GM19238 (cell line): ENCODE measurements at regions not wholly inside any gene's neighbourhood (a gene's known extent, or its start where the extent isn't known, plus 50 kb on each side); places are given as distances from the start of the nearest gene placed in this dataset.
"Not testable (repeated sequence)": the region's sequence is repeated elsewhere in the genome, so short reads cannot be mapped to it uniquely, and the experiment has no call there.

Experiments used
- DNase-seq: peaks from one replicate; pipeline ENCODE4 v3.0.0; 2011; ENCODE audit warnings: low spot score; ENCODE audit not compliant: insufficient read length

DNA sequence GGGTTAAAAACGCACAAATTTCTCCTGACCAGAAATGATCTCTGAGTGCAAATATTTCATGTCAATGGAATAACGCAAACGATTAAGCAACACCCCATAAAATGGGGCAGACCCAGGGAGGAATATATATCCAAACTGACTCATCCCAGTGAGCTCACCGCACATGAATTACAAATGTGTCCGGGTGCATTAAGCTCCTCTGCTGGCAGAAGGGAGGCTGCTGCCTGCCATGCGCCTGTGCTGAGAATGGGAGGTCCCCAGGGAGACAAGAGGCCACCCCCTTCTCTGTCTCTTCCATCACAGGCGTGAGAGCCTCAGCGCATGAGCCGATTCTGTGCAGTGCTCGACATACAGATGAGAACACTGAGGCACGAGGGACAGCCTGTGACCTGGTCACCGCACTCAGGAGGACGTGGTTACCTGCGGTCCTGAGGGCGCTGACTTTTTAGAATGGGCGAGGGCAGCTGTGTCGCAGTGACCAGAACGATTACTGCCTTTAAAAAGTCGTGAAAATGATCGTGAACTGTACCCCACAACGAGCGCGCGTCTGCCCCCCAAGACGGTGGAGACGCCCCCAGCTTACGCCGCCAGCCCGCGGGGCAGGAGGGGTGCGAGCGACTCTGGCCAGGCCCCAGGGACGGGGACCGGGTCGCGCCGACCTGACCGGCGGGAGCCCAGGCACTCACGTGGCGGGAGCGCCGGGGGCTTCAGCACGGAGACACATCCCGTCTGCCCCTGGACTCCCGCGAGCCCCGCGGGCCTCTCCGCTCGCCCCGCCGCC is 188.5 kb downstream of the ADRA2C start:
- peak; percentile 35 for DNase-seq

DNA sequence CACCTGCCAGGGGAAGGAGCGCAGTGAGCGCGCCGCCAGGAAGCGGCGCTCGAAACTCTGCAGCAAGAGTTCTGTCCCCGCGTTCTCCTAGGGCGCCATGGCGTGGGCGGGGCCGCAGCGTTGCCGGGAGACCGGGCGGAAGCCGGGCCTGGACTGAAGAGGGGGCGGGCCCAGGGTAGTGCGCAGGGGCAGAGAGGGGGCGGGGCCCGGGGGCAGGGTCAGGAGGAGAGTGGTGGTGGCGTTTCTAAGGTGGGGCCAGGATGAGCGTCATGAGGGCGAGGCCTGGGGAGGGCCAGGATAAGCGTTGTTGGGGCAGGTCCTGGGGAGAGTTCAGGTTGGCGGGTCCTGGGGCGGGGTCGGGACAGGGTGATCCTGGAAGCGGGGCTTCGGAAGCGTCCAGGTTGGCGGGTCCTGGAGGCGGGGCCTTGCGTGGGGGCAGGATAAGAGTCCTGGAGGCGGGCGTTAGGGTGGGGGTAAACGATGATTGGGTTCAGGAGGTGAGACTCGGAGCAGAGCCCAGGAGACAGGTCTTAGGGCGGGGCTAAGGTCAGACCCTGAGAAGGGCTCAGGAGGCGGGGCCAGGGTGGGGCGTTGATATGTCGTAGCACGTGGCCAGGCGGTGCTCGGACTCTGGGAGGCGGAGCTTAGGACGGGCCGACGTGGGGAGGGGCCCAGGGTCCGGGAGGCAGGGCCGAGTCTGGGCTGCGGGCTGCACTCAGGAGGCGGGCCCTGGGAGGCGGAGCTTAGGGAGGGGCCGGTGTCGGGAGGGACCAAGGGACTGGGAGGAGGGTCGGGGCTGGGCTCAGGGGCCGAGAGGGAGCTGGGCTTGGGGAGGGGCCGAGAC is 189.4 kb downstream of the ADRA2C start:
- DNase-seq, result peak; percentile 63

DNA sequence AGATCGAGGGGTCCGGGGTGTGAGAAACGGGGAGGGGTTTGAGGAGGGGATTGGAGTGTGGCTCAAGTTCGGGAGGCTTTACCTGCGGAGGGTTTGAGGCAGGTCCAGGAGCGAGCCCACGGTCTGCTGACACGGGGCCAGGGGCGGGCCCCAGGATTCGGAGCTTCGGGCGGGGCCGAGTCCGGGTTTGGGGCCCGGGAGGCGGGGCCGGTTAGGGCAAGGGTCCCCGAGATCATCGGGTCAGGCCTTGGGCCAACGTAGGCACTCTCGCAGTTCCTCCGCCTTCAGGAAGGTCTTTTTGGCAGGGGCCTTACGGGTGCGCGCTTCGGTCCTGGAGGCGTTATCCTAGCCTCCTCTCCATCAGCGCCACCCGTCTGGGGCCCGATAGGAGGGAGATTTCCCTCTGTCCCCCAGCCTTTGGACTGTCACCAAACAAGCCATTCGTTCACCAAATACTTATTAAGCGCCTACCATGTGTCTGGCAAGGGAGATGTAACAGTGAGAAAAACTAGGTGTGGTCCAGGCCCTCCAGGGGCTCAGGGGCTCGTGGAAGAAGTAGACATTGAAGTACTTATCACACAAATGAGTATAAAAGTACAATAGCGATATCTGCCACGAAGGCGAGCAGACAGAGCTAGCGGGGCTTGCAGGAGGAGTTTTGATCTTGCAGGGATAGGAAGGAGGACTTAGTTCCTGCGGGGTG is 190.1 kb downstream of the ADRA2C start:
- not testable (repeated sequence) for DNase-seq

DNA sequence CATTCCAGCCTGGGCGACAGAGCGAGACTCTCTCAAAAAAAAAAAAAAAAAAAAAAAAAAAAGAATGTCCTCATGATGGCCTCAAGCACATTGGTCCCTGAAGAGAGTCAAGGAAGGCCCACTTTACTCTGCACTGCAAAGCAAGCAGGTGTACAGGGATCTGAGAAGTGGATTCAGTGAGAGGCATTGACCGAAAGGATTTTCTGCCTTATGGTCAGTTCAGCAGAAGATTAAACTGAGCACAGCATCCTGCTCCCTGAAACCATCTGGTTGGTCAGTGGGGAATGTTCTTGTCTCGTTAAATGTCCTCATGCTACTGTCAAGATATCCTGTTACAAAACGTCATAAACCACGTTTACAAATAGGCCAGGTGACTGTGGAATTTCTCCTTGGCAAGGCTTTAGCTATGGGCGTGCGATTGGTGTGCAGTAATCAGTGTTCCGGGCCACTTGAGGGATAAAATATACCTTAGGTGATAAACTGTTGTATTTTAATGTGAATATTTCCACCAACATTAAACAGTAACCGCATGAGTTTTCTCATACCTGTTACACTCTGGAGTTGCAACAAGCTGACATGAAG is 195.0 kb downstream of the ADRA2C start:
- not testable (repeated sequence) for DNase-seq

DNA sequence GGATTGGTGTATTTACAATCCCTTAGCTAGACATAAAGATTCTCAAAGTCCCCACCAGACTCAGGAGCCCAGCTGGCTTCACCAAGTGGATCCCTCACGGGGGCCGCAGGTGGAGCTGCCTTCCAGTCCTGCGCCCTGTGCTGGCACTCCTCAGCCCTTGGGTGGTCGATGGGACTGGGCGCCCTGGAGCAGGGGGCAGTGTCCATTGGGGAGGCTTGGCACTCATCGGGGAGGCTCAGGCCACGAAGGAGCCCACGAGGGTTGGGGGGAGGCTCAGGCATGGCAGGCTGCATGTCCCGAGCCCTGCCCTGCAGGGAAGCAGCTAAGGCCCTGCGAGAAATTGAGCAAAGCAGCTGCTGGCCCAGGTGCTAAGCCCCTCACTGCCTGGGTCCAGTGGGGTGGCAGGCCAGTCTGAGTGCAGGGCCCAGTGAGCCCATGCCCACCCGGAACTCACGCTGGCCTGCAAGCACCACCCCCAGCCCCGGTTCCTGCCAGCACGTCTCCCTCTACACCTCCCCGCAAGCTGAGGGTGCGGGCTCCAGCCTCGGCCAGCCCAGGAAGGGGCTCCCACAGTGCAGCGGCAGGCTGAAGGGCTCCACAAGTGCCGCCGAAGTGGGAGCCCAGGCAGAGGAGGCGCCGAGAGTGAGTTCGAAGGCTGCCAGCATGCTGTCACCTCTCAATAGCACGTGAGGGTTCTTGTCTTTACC is 198.5 kb downstream of the ADRA2C start:
- DNase-seq, result not testable (repeated sequence)

DNA sequence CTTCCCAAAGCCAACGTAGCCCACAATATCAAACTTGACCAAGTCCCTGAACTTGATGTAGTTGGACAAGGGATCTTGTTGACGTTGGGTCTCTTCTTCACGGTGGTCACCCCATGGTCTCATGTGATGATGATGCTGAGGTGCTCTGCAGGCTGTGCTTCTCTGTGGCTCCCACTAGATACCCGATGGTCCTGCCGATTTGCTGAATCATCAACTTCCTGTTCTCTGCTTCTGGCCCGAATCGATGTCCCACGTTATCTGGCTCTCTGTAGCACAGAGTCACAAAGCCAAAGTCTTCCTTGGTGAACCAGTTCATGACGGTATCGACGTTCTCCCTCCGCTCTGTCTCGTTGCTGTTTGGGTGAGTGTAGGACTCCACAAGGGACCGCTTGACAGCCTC is 201.0 kb downstream of the ADRA2C start:
- not testable (repeated sequence) for DNase-seq

DNA sequence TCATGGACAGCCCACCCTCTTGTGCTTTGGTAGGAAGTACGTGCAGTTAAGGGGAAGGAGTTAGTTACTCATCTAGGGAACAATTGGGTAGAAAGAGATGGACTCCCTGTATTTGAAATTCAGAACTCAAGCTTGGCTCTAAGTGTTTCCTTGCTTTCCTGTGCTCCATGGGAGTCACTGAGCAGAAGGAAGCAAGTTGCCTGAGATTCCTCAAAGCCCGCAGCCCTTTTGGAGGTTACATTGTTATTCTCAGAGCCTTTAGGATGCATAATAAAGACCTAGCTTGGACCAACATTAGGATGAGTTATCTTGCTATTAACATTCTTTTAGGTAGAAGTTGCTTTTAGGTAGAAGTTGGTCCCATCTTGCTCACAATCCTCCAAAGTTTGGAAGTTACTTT is 206.4 kb downstream of the ADRA2C start:
- DNase-seq, result not testable (repeated sequence)

DNA sequence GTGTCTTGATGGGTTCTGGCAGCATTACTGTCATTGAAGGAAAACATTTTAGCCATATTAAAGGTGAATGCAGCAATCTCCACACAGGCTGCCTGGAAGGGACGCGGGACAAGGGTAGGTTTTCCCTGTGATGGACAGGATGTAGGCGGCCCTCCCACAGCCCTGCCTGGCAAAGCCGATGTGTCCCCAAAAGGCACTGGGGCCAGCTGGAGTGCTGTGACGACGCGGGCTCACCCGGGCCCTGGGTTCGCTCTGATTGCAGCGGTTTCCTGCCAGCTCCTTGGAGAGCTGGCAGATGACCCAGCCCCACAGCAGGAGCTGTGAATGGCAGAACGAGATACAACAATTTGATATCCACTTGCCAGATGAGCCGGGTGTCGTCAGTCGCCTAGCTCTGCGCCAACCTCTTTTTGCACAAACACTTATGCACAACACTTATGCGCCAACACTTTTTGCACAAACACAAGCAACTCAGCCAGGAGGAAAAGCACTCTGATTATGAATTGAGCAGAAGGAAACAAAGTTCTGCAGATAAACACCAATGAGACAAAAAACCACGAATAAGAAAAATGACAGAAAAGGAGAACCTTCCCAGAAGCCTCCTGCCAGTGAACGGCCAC is 207.5 kb downstream of the ADRA2C start:
- not testable (repeated sequence) for DNase-seq

DNA sequence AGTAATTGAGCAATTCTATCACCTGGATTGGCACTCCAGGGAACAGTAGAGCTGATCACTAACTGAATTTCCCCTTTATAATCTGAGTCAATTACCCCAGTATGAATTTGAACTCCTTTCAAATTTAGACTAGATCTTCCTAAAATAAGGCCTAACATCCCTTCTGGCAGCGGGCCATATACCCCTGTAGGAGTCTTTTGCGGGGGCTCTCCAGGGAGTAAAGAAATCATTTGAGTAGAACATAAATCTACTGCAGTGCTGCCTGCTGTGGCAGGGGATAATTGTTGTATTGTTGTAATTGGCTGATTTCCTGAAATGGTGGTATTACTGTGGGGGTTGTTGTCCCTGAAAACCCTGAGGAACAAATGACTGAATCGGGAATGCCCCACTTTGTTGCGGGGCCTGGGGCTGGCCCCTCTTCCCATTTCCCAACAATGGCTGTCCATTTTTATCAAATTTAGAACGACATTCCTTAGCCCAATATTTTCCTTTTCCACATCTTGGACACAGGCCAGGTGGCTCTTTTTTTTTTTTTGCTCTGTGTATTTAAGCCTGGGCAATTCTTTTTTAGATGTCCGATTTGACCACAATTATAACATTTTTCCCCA is 217.4 kb downstream of the ADRA2C start:
- not testable (repeated sequence) for DNase-seq

DNA sequence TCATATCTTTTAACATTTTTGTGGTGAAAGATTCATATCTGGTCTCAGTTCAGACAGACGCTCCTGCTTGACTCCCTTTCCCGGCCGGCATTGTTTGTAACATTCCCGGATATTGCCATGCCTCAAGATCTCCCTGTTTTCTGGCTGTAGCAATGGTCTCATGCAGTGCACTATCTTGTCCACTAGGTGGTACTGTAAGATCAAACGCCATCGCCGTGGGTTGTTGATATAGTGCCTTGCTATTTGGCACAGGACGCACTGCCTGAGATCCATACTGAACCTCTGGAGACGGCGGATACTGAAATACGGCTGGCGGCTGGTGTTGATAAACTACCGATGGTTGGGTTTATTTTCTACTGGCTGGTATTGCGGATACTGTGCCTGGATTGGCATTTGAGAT is 218.6 kb downstream of the ADRA2C start:
- DNase-seq, result not testable (repeated sequence)

DNA sequence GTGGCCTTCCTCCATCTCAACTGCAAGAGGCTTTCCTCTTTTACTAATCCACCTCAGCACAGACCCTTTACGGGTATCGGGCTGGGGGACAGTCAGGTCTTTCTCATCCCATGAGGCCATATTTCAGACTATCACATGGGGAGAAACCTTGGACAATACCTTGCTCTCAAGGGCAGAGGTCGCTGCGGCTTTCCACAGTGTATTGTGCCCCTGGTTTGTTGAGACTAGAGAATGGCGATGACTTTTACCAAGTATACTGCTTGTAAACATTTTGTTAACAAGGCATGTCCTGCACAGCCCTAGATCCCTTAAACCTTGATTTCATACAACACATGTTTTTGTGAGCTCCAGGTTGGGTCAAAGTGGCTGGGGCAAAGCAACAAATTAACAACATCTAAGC is 220.2 kb downstream of the ADRA2C start:
- not testable (repeated sequence) for DNase-seq

DNA sequence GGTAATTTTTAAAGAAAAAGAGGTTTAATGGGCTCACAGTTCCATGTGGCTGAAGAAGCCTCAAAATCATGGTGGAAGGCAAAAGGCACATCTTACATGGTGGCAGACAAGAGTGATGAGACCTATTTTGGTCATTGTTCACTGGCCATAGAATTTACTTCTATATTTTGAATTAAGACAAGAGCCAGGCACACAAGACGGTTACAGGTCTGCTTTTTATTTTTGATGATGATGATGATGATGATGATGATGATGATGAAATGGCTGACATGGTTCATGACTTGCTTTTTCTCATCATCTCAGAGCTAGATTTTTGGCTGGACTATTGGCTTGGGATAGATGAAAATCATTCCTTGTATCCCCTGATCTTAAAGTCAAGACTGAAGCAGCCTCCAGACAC is 229.3 kb downstream of the OTOP1 start:
- not testable (repeated sequence) for DNase-seq

DNA sequence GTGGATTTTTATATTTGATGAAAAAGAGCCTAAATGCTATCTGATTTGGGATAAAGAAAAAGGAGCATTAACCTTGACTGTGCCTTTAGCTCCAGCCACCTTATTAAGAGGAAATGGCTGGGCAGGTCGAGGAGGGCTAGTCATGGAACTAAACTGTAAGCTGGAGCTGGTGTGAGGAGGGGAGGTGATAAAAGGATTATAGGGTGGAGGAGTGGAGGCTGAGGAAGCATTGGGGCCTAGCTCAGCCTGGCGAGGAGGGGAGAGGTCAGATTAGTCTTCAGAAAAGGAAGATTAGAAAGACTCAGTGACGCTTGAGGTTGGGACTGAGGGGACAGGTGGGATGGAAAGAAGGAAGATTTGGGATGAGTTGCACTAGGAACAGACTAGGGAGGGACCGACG is 222.7 kb downstream of the OTOP1 start:
- DNase-seq, result not testable (repeated sequence)

DNA sequence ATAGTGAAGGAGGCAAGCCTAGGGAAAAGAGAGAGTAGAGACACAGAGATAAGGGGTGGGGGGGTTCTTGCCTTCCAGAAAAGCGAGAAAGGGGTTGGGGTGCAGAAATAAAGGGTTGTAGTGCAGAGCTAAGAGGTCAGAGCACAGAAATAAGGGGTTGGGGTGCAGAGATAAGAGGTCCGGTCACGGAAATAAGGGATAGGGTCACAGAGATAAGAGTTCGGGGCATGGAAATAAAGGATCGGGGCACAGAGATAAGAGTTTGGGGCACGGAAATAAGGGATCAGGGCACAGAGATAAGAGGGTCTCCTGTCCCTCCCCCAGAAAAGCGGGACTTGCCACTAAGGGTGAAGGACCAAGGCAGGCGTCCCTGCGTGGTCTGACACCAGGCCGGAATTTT is 222.0 kb downstream of the OTOP1 start:
- not testable (repeated sequence) for DNase-seq

DNA sequence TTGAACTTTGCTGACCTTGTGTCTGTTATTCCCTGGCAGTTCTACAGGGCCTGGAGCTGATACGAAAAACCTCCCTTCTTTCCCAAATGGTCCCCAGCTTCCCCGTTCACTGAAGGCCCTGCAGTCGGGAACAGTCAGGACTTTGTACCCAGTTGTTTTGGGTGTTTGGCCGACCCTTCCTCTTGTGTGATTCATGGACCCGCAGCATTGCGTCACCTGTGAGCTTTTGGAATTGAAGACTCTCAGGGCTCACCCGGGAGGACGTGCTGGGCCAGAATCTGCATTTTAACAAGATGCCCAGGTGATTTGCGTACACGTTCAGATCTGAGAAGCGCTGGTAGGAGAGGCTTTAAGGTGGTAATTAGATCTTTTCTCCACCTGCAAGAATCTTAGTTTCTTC is 220.4 kb downstream of the OTOP1 start:
- DNase-seq, result not testable (repeated sequence)

DNA sequence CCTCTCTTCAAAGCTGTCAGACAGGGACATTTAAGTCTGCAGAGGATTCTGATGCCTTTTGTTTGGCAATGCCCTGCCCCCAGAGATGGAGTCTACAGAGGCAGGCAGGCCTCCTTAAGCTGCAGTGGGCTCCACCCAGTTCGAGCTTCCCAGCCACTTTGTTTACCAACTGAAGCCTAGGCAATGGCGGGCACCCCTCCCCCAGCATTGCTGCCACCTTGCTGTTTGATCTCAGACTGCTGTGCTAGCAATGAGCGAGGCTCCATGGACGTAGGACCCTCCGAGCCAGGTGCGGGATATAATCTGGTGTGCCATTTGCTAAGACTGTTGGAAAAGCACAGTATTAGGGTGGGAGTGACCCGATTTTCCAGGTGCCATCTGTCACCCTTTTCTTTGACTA is 207.7 kb downstream of the OTOP1 start:
- DNase-seq, result not testable (repeated sequence)

DNA sequence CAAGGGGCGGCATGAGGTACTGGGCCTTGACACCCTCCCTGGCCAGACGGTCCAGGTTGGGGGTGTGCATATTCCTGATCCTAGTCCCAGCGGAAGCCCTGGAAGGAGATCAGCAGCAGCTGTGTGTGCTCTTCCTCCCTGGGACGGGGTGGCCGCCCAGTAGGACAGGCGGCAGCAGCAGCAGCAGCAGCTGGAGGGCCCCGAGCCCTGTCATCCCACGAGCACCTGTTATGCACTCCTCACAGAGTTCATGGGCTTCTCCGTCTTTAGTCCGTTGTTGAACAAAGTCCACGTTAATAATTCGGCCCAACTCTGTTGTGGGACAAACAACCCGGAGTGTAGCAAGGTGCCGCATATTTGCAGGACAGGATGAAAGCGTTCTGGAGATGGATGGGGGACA is 205.6 kb downstream of the OTOP1 start:
- not testable (repeated sequence) for DNase-seq

DNA sequence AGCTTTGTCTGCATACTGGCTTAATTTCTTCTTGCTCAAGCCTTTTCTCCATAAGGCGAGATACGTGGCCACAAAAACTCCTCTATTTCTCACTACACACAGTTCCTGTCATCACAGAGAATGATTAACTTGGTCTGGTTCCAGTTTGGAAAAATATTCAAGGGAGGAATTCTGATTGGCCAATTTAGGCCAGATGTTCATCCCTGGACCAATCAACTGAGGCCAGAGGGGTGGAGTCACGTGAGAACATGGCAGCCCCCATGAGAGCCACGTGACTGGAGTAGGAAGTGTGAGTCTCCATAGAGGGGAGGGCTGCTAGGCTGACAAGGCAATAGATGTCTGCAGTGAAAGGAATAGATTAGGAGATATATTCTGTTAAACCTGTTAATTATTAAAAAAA is 200.0 kb downstream of the OTOP1 start:
- not testable (repeated sequence) for DNase-seq

DNA sequence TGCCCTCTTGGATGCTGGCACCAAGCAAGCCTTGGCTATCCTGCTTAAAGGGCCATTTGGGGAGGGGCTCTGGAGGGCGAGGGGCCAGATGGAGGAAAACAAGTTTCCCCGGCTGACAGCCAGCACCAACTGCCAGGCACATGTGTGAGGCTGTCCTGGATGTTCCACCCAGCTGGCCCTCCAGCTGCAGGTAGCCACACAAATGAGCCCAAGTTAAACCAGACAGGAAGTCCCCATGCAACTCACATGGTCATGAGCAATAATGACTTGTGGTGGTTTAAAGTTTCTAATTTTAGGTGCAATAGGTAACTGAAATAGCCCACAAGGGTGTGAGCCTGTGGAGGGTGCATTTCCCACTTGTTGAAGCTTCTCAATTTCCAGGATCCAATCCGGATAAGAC is 198.0 kb downstream of the OTOP1 start:
- DNase-seq, result not testable (repeated sequence)

DNA sequence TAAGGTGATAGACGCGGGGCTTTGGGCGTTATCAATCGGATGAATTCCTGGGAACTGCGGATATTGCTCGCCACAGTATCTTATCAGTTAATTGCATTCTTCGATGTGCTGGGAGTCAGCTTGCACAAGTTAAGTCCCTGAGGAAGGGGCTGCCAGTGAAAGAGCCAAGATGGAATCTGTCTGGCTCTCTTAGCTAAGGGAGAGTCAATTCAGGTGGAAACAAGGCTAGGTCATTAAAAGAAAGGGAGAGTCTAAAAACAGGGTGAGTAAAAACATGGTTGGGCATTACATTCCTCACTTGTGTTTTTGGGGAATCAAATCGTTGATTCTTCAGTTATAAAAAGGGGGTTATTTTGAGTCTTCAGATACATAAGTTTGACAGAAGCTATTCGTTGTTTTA is 196.2 kb downstream of the OTOP1 start:
- DNase-seq, result not testable (repeated sequence)
